H1 (cell line): ENCODE measurements at regions not wholly inside any gene's neighbourhood (a gene's known extent, or its start where the extent isn't known, plus 50 kb on each side); places are given as distances from the start of the nearest gene placed in this dataset.

Source experiments
- CTCF ChIA-PET: fragments of 300-600 bp; sonication (Branson Sonifier 250); formaldehyde crosslinking; loops from one replicate; lab custom pipeline; 2021; ENCODE audit not compliant: partially characterized antibody; lab: Charles Lee
- POLR2A ChIA-PET: fragments of 300-600 bp; sonication (Branson Sonifier 250); formaldehyde crosslinking; loops from one replicate; lab custom pipeline; 2021; ENCODE audit warnings: inconsistent platforms; ENCODE audit not compliant: partially characterized antibody; lab: Charles Lee
- DNase-seq, 2 experiments: peaks; one replicate each; pipeline versions ENCODE4 v3.0.0 to v3.0.0-alpha.2; 2010 to 2022; ENCODE audit warnings: low spot score in 2 of 2, low read depth in 1 of 2, mixed read lengths in 1 of 2
- FAIRE-seq: peaks from 2 replicates; lab custom pipeline; 2011; peaks lifted over from hg19 to GRCh38; lab: Jason Lieb, UNC
- H2AFZ ChIP-seq: 2 replicates; pipeline ENCODE4 v1.8.1; 2012; ENCODE audit warnings: low read length, inconsistent platforms
- H2AK5ac ChIP-seq: 2 replicates; pipeline ENCODE4 v1.6.1; 2013; ENCODE audit warnings: low read depth, low read length
- H2BK120ac ChIP-seq: replicated peaks from 2 replicates; pipeline ENCODE3; 2013; ENCODE audit warnings: low read depth, low read length, inconsistent platforms
- H2BK12ac ChIP-seq: 2 replicates; pipeline ENCODE4 v1.6.1; 2013; ENCODE audit warnings: low read depth, low read length
- H2BK15ac ChIP-seq: 2 replicates; pipeline ENCODE4 v1.6.1; 2013; ENCODE audit warnings: low read length
- H2BK20ac ChIP-seq: 2 replicates; pipeline ENCODE4 v1.6.1; 2013; ENCODE audit warnings: low read length
- H2BK5ac ChIP-seq: 2 replicates; pipeline ENCODE4 v1.6.1; 2013; ENCODE audit warnings: low read depth, low read length
- H3K14ac ChIP-seq: 2 replicates; pipeline ENCODE4 v1.6.1; 2013; ENCODE audit warnings: inconsistent platforms; ENCODE audit not compliant: insufficient read length
- H3K18ac ChIP-seq: 2 replicates; pipeline ENCODE4 v1.6.1; 2013; ENCODE audit warnings: low read length; ENCODE audit errors: extremely low read depth
- H3K23ac ChIP-seq: 2 replicates; pipeline ENCODE4 v1.6.1; 2013; ENCODE audit warnings: inconsistent platforms; ENCODE audit not compliant: insufficient read length
- H3K23me2 ChIP-seq: 2 replicates; pipeline ENCODE4 v1.6.1; 2013; ENCODE audit warnings: low read depth, low read length
- H3K27ac ChIP-seq: 2 replicates; pipeline ENCODE4 v1.6.1; 2011; ENCODE audit warnings: low read depth, low read length, inconsistent platforms
- H3K27me3 ChIP-seq, 4 experiments: replicated peaks in 1 of 4; 1 replicate in 1 of 4; 2 replicates in 3 of 4; pipeline versions ENCODE4 v1.6.1 to v1.8.1; 2011 to 2013; ENCODE audit warnings: low read length in 3 of 4, mild to moderate bottlenecking in 3 of 4, inconsistent platforms in 2 of 4, mixed read lengths in 2 of 4, moderate library complexity in 1 of 4; ENCODE audit not compliant: control insufficient read depth in 3 of 4, insufficient read depth in 3 of 4; ENCODE audit errors: extremely low read depth in 1 of 4
- H3K36me3 ChIP-seq, 4 experiments: 2 replicates each; pipeline versions ENCODE4 v1.6.1 to v1.8.1; 2011 to 2013; ENCODE audit warnings: mild to moderate bottlenecking in 4 of 4, low read length in 3 of 4, moderate library complexity in 2 of 4, control low read depth in 1 of 4, inconsistent platforms in 1 of 4; ENCODE audit not compliant: insufficient read depth in 4 of 4, control insufficient read depth in 2 of 4
- H3K4ac ChIP-seq: replicated peaks from 2 replicates; pipeline ENCODE3; 2013; ENCODE audit warnings: low read length, low read depth, mixed read lengths, inconsistent platforms; ENCODE audit not compliant: insufficient read length
- H3K4me1 ChIP-seq, 4 experiments: replicated peaks in 1 of 4; 1 replicate in 1 of 4; 2 replicates in 3 of 4; pipeline versions ENCODE4 v1.6.1 to v1.8.1; 2011 to 2013; ENCODE audit warnings: low read length in 3 of 4, inconsistent platforms in 2 of 4, mixed read lengths in 1 of 4; ENCODE audit not compliant: insufficient read depth in 4 of 4, control insufficient read depth in 3 of 4
- H3K4me2 ChIP-seq, 2 experiments: 2 replicates each; pipeline versions ENCODE4 v1.6.1 to v1.8.1; 2011 to 2013; ENCODE audit warnings: low read depth in 2 of 2, low read length in 2 of 2, control low read depth in 1 of 2, inconsistent platforms in 1 of 2, mild to moderate bottlenecking in 1 of 2; ENCODE audit not compliant: insufficient read depth in 1 of 2
- H3K4me3 ChIP-seq, 4 experiments: fragments of 200-600, 300-600 bp in 1 of 4; sonication (generic), shearing (Covaris generic), sonication (Bioruptor Twin) in 1 of 4; 2 replicates each; pipeline versions ENCODE4 v1.5.1 to v1.8.1; 2011 to 2016; ENCODE audit warnings: low read length in 4 of 4, low read depth in 3 of 4, control low read depth in 2 of 4, inconsistent platforms in 2 of 4, mild to moderate bottlenecking in 2 of 4, mixed read lengths in 1 of 4, moderate library complexity in 1 of 4; ENCODE audit not compliant: insufficient read depth in 2 of 4; ENCODE audit errors: extremely low read depth in 1 of 4
- H3K56ac ChIP-seq: replicated peaks from 2 replicates; pipeline ENCODE3; 2013; ENCODE audit warnings: low read depth, mild to moderate bottlenecking, mixed read lengths, low read length, inconsistent platforms; ENCODE audit not compliant: insufficient read length
- H3K79me1 ChIP-seq: 2 replicates; pipeline ENCODE4 v1.6.1; 2013; ENCODE audit warnings: low read depth, low read length, control low read depth
- H3K79me2 ChIP-seq, 2 experiments: 2 replicates each; pipeline versions ENCODE4 v1.6.1 to v1.8.1; 2012 to 2013; ENCODE audit warnings: low read length in 2 of 2, mild to moderate bottlenecking in 2 of 2, inconsistent platforms in 1 of 2; ENCODE audit not compliant: insufficient read depth in 2 of 2, control insufficient read depth in 1 of 2
- H3K9ac ChIP-seq, 4 experiments: replicated peaks in 1 of 4; 1 replicate in 1 of 4; 2 replicates in 3 of 4; pipeline versions ENCODE4 v1.6.1 to v1.8.1; 2011 to 2013; ENCODE audit warnings: low read depth in 3 of 4, low read length in 3 of 4, control low read depth in 2 of 4, mild to moderate bottlenecking in 2 of 4, moderate library complexity in 2 of 4, inconsistent platforms in 1 of 4; ENCODE audit errors: extremely low read depth in 1 of 4
- H3K9me3 ChIP-seq, 2 experiments: 2 replicates each; pipeline versions ENCODE4 v1.6.1 to v1.8.1; 2012 to 2013; ENCODE audit warnings: mild to moderate bottlenecking in 2 of 2, moderate library complexity in 2 of 2, control low read depth in 1 of 2, inconsistent platforms in 1 of 2, low read depth in 1 of 2, low read length in 1 of 2, mixed read lengths in 1 of 2; ENCODE audit not compliant: insufficient read depth in 2 of 2
- H4K20me1 ChIP-seq, 2 experiments: replicated peaks in 1 of 2; 2 replicates each; pipeline versions ENCODE3 to v1.8.1; 2011 to 2013; ENCODE audit warnings: inconsistent platforms in 2 of 2, low read length in 2 of 2, mild to moderate bottlenecking in 1 of 2; ENCODE audit not compliant: insufficient read depth in 2 of 2, control insufficient read depth in 1 of 2
- H4K5ac ChIP-seq: 2 replicates; pipeline ENCODE4 v1.6.1; 2013; ENCODE audit warnings: low read length, low read depth, mixed read lengths, inconsistent platforms; ENCODE audit not compliant: insufficient read length
- H4K8ac ChIP-seq: 2 replicates; pipeline ENCODE4 v1.8.0; 2013; ENCODE audit warnings: mild to moderate bottlenecking, moderate library complexity, low read length, inconsistent platforms; ENCODE audit not compliant: insufficient read depth; ENCODE audit errors: extremely low read depth
- H4K91ac ChIP-seq: replicated peaks from 2 replicates; pipeline ENCODE3; 2013; ENCODE audit warnings: low read length, mixed read lengths, inconsistent platforms; ENCODE audit not compliant: insufficient read length
- EP300 ChIP-seq, 2 experiments: IDR thresholded peaks; 1 replicate in 1 of 2; 2 replicates in 1 of 2; pipeline ENCODE4 v1.6.1; 2011 to 2012; ENCODE audit warnings: low read depth in 2 of 2, low read length in 2 of 2, mild to moderate bottlenecking in 2 of 2, borderline replicate concordance in 1 of 2, inconsistent platforms in 1 of 2, moderate library complexity in 1 of 2
- FOSL1 ChIP-seq: IDR thresholded peaks from 2 replicates; pipeline ENCODE4 v1.6.1; 2011; ENCODE audit warnings: mild to moderate bottlenecking, low read depth, low read length, moderate library complexity; ENCODE audit not compliant: insufficient read depth
- POLR2A ChIP-seq, 2 experiments: IDR thresholded peaks; 1 replicate in 1 of 2; 2 replicates in 1 of 2; pipeline ENCODE4 v1.6.1; 2011; ENCODE audit warnings: low read depth in 2 of 2, low read length in 2 of 2, mild to moderate bottlenecking in 2 of 2; ENCODE audit errors: control extremely low read depth in 1 of 2
- RBBP5 ChIP-seq: IDR thresholded peaks from 2 replicates; pipeline ENCODE4 v1.7.1; 2012; ENCODE audit warnings: low read depth, mild to moderate bottlenecking, inconsistent platforms, low read length, moderate library complexity, borderline replicate concordance
- SAP30 ChIP-seq: fragments of 300-600 bp; sonication (generic); IDR thresholded peaks from 2 replicates; pipeline ENCODE4 v1.7.1; 2012; ENCODE audit warnings: low read length, moderate library complexity, mild to moderate bottlenecking, inconsistent platforms; ENCODE audit not compliant: insufficient read depth, insufficient replicate concordance
- TCF12 ChIP-seq: IDR thresholded peaks from 2 replicates; pipeline ENCODE4 v1.6.1; 2011; ENCODE audit warnings: low read depth, mild to moderate bottlenecking, low read length
- TEAD4 ChIP-seq: IDR thresholded peaks from 2 replicates; pipeline ENCODE4 v1.6.1; 2012; ENCODE audit warnings: low read depth, low read length, inconsistent platforms, mixed read lengths
- YY1 ChIP-seq: IDR thresholded peaks from 2 replicates; pipeline ENCODE4 v1.6.1; 2011; ENCODE audit warnings: low read depth, mild to moderate bottlenecking, low read length
- ZNF274 ChIP-seq: IDR thresholded peaks from 2 replicates; pipeline ENCODE4 v1.7.0; 2012; ENCODE audit warnings: low read length, borderline replicate concordance; ENCODE audit errors: extremely low read depth
- whole genome bisulfite sequencing, 2 experiments: shearing (Covaris generic) in 1 of 2; methylation state at CpG; one replicate each; pipeline versions ENCODE4 v1.1.6 to v1.1.7; 2013 to 2015; ENCODE audit warnings: low lambda C conversion rate in 2 of 2, mixed read lengths in 2 of 2, inconsistent platforms in 1 of 2, low coverage in 1 of 2, missing lambda C conversion rate in 1 of 2; ENCODE audit not compliant: insufficient replicate concordance in 2 of 2, insufficient coverage in 1 of 2, insufficient read length in 1 of 2; ENCODE audit errors: extremely low coverage in 1 of 2, missing lambda C conversion rate in 1 of 2; 5-methylcytosine and 5-hydroxymethylcytosine counted together

GRCh38 chr16:77132051-77132618, 58.9 kb upstream of the MON1B start:
- Histone ChIP-seq H3K9ac (no peak overlapping the region), H3K4ac (no peak overlapping the region), H3K4me3 (no peak overlapping the region), H4K91ac (no peak overlapping the region), H3K4me1 (peaks cover 0 to 3% (median 2%) of the 10 kb centered on the region in 4 experiments; a peak in 2 of 7 replicates), H3K79me1 (no peaks in the 10 kb centered on the region), H3K9me3 (0 out of 4 replicates have a peak, but pooled peaks cover 0 to 4% of the 10 kb centered on the region in 2 experiments), H2BK20ac (no peak overlapping the region), H3K23me2 (no peaks in the 10 kb centered on the region), H2BK12ac (no peak overlapping the region), H3K23ac (no peak overlapping the region), H4K5ac (no peak overlapping the region), H3K18ac (no peak overlapping the region), H3K56ac (no peak overlapping the region), H3K27me3 (no peaks in the 10 kb centered on the region), H4K8ac (no peak overlapping the region), H3K27ac (no peak overlapping the region), H3K4me2 (no peak overlapping the region), H3K79me2 (no peaks in the 10 kb centered on the region), H2BK5ac (no peak overlapping the region), H2AK5ac (no peak overlapping the region), H2BK15ac (no peak overlapping the region), H3K14ac (no peak overlapping the region), H3K36me3 (no peaks in the 10 kb centered on the region), H4K20me1 (no peaks in the 10 kb centered on the region), H2AFZ (no peak overlapping the region), H2BK120ac (no peak overlapping the region)
- ChIA-PET POLR2A (no interaction called here), CTCF (interaction anchor here (0.7 kb wide), 1 partner anchor 37 kb away, joined by 3 read pairs; no protein-coding TSS in a partner anchor)
- DNase-seq (no peak), FAIRE-seq (no peak)
- TF ChIP-seq POLR2A (IDR thresholded peaks at IDR 0.05; ENCODE audit: control extremely low read depth in 1 of 2, low read depth in 2 of 2, low read length in 2 of 2) (no peak), RBBP5 (no peak), EP300 (IDR thresholded peaks at IDR 0.05; ENCODE audit: borderline replicate concordance in 1 of 2, low read depth in 2 of 2, low read length in 2 of 2) (no peak), TEAD4 (no peak), TCF12 (no peak), SAP30 (no peak), YY1 (no peak), FOSL1 (no peak), ZNF274 (no peak)
- WGBS, 2 experiments, result 64 to 100% methylated on average over 1 to 2 of the region's 3 CpGs
